Activated CD4-positive, alpha-beta T cell treated with anti-CD3 and anti-CD28 coated beads, Interleukin-2, Interleukin-6, amounts not matched to agents 100 ng/mL and 50 ng/mL, durations not matched to agents 16 hours and 8 hours (primary cell): ENCODE measurements at regions not wholly inside any gene's neighbourhood (a gene's known extent, or its start where the extent isn't known, plus 50 kb on each side); places are given as distances from the start of the nearest gene placed in this dataset.

Source experiments
- DNase-seq: peaks from one replicate; pipeline ENCODE4 v3.0.0-alpha.2; 2020

- DNase-seq: peak; percentile 18
Measured at GRCh38 chr16:85555719-85556455, 57.2 kb upstream of the GSE1 start.

GRCh38 chr16:85556456-85557082 lies 56.6 kb upstream of the GSE1 start:
- DNase-seq: peak; percentile 66

GRCh38 chr16:85557083-85557970 lies 55.8 kb upstream of the GSE1 start:
- DNase-seq: peak; percentile 38

GRCh38 chr16:85557971-85558657 lies 55.0 kb upstream of the GSE1 start:
- no peak for DNase-seq

- no peak for DNase-seq
Measured at GRCh38 chr16:85560932-85561247, 52.2 kb upstream of the GSE1 start.

GRCh38 chr16:85561248-85562092 lies 51.7 kb upstream of the GSE1 start:
- DNase-seq: no peak

GRCh38 chr16:85562093-85562786 lies 50.9 kb upstream of the GSE1 start:
- no peak for DNase-seq

GRCh38 chr16:85563034-85563433 lies 50.1 kb upstream of the GSE1 start:
- no peak for DNase-seq
